AG04449 (cell line): ENCODE measurements at regions not wholly inside any gene's neighbourhood (a gene's known extent, or its start where the extent isn't known, plus 50 kb on each side); places are given as distances from the start of the nearest gene placed in this dataset.
"Not testable (repeated sequence)": the region's sequence is repeated elsewhere in the genome, so short reads cannot be mapped to it uniquely, and the experiment has no call there.

Source experiments
- CTCF ChIA-PET: fragments of 350-600 bp; formaldehyde crosslinking; extraction: SDS; loops from one replicate; lab custom pipeline; 2021; ENCODE audit warnings: antibody characterized with exemption; lab: Yijun Ruan, JAX
- POLR2A ChIA-PET: fragments of 400-600, 350-600 bp; formaldehyde crosslinking; extraction: SDS; loops from one replicate; lab custom pipeline; 2020; ENCODE audit warnings: antibody characterized with exemption, inconsistent platforms; lab: Yijun Ruan, JAX
- DNase-seq: peaks from one replicate; pipeline ENCODE4 v3.0.0-alpha.2; 2010; ENCODE audit warnings: low read depth, low spot score
- H3K4me3 ChIP-seq: 2 replicates; pipeline ENCODE4 v1.5.1; 2011; ENCODE audit warnings: low read depth, mild to moderate bottlenecking, control low read depth, low read length
- TF ChIP-seq, protein P1 (sequence below): IDR thresholded peaks from one replicate; pipeline ENCODE4 v1.5.1; 2011; ENCODE audit warnings: mild to moderate bottlenecking, moderate library complexity, low read length, control low read depth, inconsistent platforms; ENCODE audit not compliant: insufficient read depth; ENCODE audit errors: missing control alignments

GRCh38 chr12:61563665-61564450 is 696.3 kb upstream of the USP15 start:
- ChIA-PET POLR2A (no interaction called here), CTCF (no interaction called here)
- no peak for DNase-seq
- TF ChIP-seq, protein P1, sequence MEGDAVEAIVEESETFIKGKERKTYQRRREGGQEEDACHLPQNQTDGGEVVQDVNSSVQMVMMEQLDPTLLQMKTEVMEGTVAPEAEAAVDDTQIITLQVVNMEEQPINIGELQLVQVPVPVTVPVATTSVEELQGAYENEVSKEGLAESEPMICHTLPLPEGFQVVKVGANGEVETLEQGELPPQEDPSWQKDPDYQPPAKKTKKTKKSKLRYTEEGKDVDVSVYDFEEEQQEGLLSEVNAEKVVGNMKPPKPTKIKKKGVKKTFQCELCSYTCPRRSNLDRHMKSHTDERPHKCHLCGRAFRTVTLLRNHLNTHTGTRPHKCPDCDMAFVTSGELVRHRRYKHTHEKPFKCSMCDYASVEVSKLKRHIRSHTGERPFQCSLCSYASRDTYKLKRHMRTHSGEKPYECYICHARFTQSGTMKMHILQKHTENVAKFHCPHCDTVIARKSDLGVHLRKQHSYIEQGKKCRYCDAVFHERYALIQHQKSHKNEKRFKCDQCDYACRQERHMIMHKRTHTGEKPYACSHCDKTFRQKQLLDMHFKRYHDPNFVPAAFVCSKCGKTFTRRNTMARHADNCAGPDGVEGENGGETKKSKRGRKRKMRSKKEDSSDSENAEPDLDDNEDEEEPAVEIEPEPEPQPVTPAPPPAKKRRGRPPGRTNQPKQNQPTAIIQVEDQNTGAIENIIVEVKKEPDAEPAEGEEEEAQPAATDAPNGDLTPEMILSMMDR = no peak
- H3K4me3 ChIP-seq = no peak overlapping the region

DNA sequence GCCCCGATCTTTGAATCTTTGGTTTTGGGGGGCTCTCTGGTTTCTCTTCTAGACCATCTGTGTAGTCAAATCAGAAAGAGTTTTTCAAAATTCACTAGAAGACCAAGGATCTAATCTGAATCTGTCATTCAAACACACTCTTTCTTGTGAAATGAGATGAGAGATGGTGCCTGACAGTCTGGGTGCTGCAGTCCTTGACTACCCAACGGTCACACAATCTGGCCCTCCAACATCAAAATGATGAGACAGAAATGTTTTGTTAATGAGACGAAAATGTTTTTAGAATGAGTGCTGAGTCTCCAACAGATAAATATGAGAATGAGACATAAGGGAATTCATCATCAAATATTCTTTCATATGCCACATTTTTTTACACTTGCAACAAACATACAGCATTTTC is 695.7 kb upstream of the USP15 start:
- ChIA-PET CTCF (no interaction called here), POLR2A (no interaction called here)
- TF ChIP-seq, protein P1 = no peak
- no peak overlapping the region for H3K4me3 ChIP-seq
- no peak for DNase-seq

DNA sequence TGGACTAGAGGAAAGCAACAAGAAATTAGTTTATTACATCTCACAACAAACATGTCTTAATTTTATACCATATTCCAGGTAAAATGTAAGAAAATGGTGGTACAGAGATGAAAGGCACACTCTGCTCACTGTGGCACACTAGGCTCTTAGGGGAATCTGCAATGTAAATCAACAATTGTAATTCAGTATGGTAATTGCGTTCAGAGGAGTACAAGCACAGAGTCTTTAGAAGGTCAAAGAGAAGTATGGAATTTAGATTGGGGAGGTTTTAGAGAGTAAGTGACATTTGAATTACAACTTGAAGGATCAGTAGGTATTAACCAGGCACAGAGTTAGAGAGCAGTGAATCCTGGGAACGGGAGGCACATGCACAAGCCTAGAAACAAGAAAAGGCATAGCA is 694.0 kb upstream of the USP15 start:
- ChIA-PET POLR2A (no interaction called here), CTCF (no interaction called here)
- TF ChIP-seq, protein P1 = no peak
- no peak overlapping the region for H3K4me3 ChIP-seq
- DNase-seq = no peak

DNA sequence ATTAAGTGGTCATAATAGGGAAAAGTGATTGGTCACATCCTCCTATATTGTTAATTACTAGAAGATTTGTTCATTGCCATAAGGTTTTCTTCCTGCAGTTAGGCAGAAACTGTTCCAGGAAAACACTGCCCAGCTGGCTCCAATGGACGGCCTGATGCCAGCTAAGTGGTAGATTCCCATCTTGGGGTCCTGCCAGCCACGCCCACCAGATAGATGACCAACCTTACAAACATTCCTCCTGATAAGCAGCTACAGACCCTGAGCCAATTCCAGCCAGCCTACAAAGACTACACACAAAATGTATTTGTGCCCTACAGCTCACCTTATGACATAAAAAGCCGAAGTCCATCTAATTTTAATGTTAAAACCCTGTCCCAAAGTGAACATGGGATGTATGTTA is 685.9 kb upstream of the USP15 start:
- no peak overlapping the region for H3K4me3 ChIP-seq
- CTCF ChIA-PET = no interaction called here
- TF ChIP-seq, protein P1 = no peak
- no peak for DNase-seq
- POLR2A ChIA-PET = no interaction called here

DNA sequence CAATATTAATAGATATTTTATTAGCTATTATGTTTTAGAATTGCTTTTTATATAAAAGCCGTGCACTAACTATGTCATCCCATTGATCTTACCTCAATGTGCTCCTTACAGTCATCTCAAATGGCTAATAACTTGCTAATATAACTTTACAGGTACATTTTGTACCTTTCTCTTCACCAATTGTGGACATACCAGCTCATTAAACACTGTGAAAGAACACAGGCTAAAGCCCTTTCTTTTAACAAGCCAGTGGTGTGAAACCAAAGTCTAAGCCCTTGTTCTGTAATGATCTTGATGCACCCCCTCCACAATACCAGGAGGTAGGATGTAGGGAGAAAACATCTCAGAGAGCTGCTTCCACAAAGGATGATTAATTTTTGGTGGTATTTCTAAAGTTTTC is 675.3 kb upstream of the USP15 start:
- TF ChIP-seq, protein P1 = no peak
- ChIA-PET CTCF (no interaction called here), POLR2A (no interaction called here)
- no peak overlapping the region for H3K4me3 ChIP-seq
- DNase-seq = no peak

- DNase-seq, CTCF ChIA-PET, POLR2A ChIA-PET, H3K4me3 ChIP-seq: not testable (repeated sequence)
Measured at GRCh38 chr12:61590864-61591263, 669.3 kb upstream of the USP15 start.

- no peak for DNase-seq
- POLR2A ChIA-PET = no interaction called here
- TF ChIP-seq, protein P1 = no peak
- H3K4me3 ChIP-seq = no peak overlapping the region
- CTCF ChIA-PET = no interaction called here
Measured at GRCh38 chr12:61610143-61610542, 650.1 kb upstream of the USP15 start.
